ENCODE measurements at regions not wholly inside any gene's neighbourhood (a gene's known extent, or its start where the extent isn't known, plus 50 kb on each side); places are given as distances from the start of the nearest gene placed in this dataset.

GRCh38 chrX:26848511-26848910 is 614.6 kb downstream of the PPP4R3C start:
- no peak for TF ChIP-seq EZH2 (IDR thresholded peaks at IDR 0.05; ENCODE audit: borderline replicate concordance, insufficient read depth, low read depth, low read length, poor library complexity, severe bottlenecking)
- no peak for TF ChIP-seq CTCF (IDR thresholded peaks at IDR 0.05)
